Ascending aorta (tissue), 2 donors: ENCODE measurements at regions not wholly inside any gene's neighbourhood (a gene's known extent, or its start where the extent isn't known, plus 50 kb on each side); places are given as distances from the start of the nearest gene placed in this dataset.

Experiments used
- DNase-seq, 2 donors: peaks; one replicate each; pipeline ENCODE4 v3.0.0-alpha.2; 2019; ENCODE audit warnings: low spot score in 2 of 2
- H3K27ac ChIP-seq, 2 donors: fragments of 200-600 bp; sonication (generic); one replicate each; pipeline ENCODE4 v1.5.1; 2016 to 2017; ENCODE audit warnings: mild to moderate bottlenecking in 1 of 2
- H3K27me3 ChIP-seq: fragments of 200-600 bp; sonication (generic); one replicate; pipeline ENCODE4 v1.5.1; 2017
- H3K36me3 ChIP-seq, 2 donors: fragments of 200-600 bp; sonication (generic); one replicate each; pipeline ENCODE4 v1.5.1; 2016
- H3K4me1 ChIP-seq, 2 donors: fragments of 200-600 bp; sonication (generic); one replicate each; pipeline ENCODE4 v1.5.1; 2016 to 2017; ENCODE audit warnings: mild to moderate bottlenecking in 1 of 2
- H3K4me3 ChIP-seq, 2 donors: fragments of 200-600 bp; sonication (generic); one replicate each; pipeline ENCODE4 v1.5.1; 2016 to 2017; ENCODE audit warnings: mild to moderate bottlenecking in 1 of 2
- H3K9me3 ChIP-seq, 2 donors: fragments of 200-600 bp; sonication (generic); one replicate each; pipeline ENCODE4 v1.5.1; 2016
- intact Hi-C: fragments of 100-400 bp; cut with DNase I; formaldehyde crosslinking; loops from one replicate; pipeline ENCODE4 v1.15.1; 2023
- TF ChIP-seq, protein P1 (sequence below), 3 experiments: fragments of 200-600 bp in 2 of 3; fragments of 450-650 bp in 1 of 3; sonication (generic) in 2 of 3; IDR thresholded peaks; one replicate each; pipeline ENCODE4 v1.5.1; 2016 to 2019; ENCODE audit warnings: antibody characterized with exemption in 3 of 3, mild to moderate bottlenecking in 1 of 3, moderate library complexity in 1 of 3

DNA sequence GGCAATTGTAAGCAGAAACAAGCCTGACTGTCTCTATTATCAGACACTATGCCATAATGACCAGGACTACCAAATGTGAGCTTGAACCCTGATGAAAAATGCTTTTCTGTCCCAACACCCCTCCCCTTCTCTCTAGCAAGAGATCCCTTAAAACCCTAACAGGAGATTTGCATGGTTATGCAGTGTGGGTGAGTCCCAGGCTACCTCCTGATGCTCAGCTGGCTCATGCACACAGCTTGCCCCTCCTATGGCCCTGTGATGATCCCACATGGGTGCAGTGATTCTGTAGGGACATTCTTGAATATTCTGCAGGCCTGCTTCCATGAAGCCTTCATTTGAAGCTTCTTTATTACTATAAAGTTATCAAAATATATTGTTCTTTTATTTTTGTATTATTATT, 357.4 kb downstream of the AKAIN1 start:
- DNase-seq: no peak
- intact Hi-C loops: no loop called here
- H3K9me3 ChIP-seq: no peaks in the 10 kb centered on the region
- TF ChIP-seq, protein P1, sequence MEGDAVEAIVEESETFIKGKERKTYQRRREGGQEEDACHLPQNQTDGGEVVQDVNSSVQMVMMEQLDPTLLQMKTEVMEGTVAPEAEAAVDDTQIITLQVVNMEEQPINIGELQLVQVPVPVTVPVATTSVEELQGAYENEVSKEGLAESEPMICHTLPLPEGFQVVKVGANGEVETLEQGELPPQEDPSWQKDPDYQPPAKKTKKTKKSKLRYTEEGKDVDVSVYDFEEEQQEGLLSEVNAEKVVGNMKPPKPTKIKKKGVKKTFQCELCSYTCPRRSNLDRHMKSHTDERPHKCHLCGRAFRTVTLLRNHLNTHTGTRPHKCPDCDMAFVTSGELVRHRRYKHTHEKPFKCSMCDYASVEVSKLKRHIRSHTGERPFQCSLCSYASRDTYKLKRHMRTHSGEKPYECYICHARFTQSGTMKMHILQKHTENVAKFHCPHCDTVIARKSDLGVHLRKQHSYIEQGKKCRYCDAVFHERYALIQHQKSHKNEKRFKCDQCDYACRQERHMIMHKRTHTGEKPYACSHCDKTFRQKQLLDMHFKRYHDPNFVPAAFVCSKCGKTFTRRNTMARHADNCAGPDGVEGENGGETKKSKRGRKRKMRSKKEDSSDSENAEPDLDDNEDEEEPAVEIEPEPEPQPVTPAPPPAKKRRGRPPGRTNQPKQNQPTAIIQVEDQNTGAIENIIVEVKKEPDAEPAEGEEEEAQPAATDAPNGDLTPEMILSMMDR (IDR thresholded peaks at IDR 0.05): no peak
- H3K4me3 ChIP-seq: no peak overlapping the region
- no peaks in the 10 kb centered on the region for H3K27me3 ChIP-seq
- H3K27ac ChIP-seq: no peak overlapping the region
- H3K36me3 ChIP-seq: no peaks in the 10 kb centered on the region
- H3K4me1 ChIP-seq: no peaks in the 10 kb centered on the region

DNA sequence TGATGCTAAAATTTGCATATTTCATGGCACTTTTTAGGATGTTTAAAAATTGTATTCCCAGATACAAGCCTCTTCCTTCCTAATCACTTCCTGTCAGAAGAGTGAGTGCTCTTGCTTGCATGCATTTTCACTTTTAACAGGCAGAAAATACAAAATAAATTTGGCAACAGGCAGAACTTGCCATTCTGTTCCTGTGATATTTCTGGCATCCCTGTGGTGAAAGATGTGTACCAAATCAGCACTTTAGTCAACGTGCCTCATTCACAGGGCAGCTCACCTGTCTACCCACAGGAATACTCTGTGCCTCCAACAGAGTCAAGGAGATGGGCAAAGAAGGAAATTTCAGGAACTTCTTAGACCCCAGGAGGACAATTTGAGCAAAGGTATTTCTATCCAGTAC, 360.9 kb downstream of the AKAIN1 start:
- no peak overlapping the region for H3K27ac ChIP-seq
- no peaks in the 10 kb centered on the region for H3K36me3 ChIP-seq
- no peak for DNase-seq
- intact Hi-C loops: no loop called here
- H3K27me3 ChIP-seq: no peaks in the 10 kb centered on the region
- TF ChIP-seq, protein P1 (IDR thresholded peaks at IDR 0.05): no peak
- H3K4me1 ChIP-seq: no peaks in the 10 kb centered on the region
- no peak overlapping the region for H3K4me3 ChIP-seq
- no peaks in the 10 kb centered on the region for H3K9me3 ChIP-seq

DNA sequence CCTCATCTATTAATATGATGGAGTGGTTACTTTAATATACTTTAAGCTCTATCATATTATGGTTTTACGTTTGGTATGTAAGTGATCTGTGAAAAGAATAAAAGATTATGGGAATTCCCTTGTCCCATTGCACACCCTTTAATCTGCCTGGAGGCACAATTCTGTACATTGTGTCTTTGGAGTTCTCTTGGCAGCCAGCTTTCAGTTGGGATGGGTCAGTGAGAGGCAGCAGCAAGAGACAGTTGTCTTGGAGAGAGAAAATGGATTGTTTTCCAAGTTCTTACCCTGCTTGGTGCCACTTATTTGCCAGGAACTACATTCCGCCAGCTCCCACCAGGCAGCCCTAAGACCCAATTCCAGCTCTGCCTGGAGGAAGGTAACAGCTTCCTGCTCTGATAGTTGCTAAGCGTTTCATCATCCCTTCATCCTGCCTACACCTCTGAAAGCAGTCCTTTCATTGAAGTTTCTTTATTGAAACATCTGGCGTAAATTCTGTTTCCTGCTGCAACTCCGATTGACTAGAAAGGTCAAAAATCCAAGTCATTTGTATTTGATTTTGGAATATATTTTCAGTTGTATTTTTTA, 365.2 kb downstream of the AKAIN1 start:
- Histone ChIP-seq H3K27ac (no peak overlapping the region), H3K9me3 (no peaks in the 10 kb centered on the region), H3K36me3 (no peaks in the 10 kb centered on the region), H3K4me1 (no peaks in the 10 kb centered on the region), H3K4me3 (no peak overlapping the region), H3K27me3 (no peaks in the 10 kb centered on the region)
- no peak for DNase-seq
- TF ChIP-seq, protein P1 (IDR thresholded peaks at IDR 0.05): no peak
- intact Hi-C loops: no loop called here

DNA sequence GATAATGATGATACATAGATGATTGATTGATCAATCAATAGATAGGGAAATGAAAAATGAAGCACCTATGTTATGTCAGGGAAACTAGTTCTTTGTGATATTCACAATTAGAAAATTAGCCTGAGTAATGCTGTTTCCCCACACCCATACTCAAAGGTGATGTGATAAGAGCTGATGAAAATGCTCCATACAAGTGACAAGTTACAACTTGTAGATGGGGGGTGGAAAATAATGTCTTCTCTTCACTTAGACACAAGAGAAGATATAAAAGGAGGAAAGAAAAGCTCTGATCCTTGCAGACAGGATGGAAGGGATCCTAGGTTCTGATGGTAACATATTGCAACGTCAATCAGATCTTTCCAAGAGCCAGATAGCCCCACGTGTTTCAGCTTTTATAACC, 365.9 kb downstream of the AKAIN1 start:
- H3K27ac ChIP-seq: no peak overlapping the region
- H3K9me3 ChIP-seq: no peaks in the 10 kb centered on the region
- H3K36me3 ChIP-seq: no peaks in the 10 kb centered on the region
- no peaks in the 10 kb centered on the region for H3K27me3 ChIP-seq
- TF ChIP-seq, protein P1 (IDR thresholded peaks at IDR 0.05): no peak
- no peak for DNase-seq
- intact Hi-C loops: no loop called here
- H3K4me3 ChIP-seq: no peak overlapping the region
- no peaks in the 10 kb centered on the region for H3K4me1 ChIP-seq

DNA sequence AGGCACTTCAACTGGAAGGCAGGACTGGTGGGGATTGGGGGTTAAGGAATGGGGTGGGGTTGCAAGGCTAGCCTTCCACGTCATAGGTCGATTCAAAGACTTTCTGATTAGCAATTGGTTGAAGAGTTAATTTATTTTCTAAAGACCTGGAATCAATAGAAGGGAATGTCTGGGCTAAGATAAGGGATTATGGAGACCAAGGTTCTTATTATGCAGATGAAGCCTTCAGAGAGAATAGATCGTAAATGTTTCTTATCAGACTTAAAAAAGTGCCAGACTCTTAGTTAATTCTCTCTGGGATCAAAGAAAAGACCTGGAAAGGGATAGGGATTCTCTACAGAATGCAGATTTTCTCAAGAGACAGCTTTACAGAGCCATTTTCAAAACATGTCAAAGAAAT, 368.0 kb upstream of the DLGAP1 start:
- Histone ChIP-seq H3K4me3 (no peak overlapping the region), H3K36me3 (no peaks in the 10 kb centered on the region), H3K4me1 (no peaks in the 10 kb centered on the region), H3K27me3 (no peaks in the 10 kb centered on the region), H3K9me3 (no peaks in the 10 kb centered on the region), H3K27ac (no peak overlapping the region)
- TF ChIP-seq, protein P1 (IDR thresholded peaks at IDR 0.05): no peak
- DNase-seq: no peak
- intact Hi-C loops: no loop called here

DNA sequence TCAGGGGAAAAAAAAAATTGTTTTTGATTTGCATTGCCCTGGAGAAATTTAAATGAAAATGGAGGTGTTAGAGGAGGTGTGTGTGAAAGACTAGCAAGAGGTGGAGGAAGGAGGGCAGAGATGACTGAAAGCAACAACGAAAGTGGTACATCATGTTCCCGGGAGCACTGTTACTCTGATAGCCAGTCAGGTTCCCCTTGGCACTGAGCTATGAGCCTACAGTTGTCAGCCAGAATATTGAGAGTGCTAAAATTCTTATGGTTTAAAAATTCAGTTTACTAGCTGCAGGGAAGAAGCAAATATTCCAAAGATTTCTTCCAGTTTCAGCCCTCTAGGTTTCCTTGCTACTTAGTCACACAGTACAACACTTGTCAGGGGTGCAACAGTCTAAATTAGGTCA, 366.7 kb upstream of the DLGAP1 start:
- H3K27me3 ChIP-seq: no peaks in the 10 kb centered on the region
- no peak for DNase-seq
- TF ChIP-seq, protein P1 (IDR thresholded peaks at IDR 0.05): no peak
- H3K4me3 ChIP-seq: no peak overlapping the region
- no peak overlapping the region for H3K27ac ChIP-seq
- H3K36me3 ChIP-seq: no peaks in the 10 kb centered on the region
- no peaks in the 10 kb centered on the region for H3K4me1 ChIP-seq
- H3K9me3 ChIP-seq: no peaks in the 10 kb centered on the region
- intact Hi-C loops: no loop called here
